ENCODE measurements at regions not wholly inside any gene's neighbourhood (a gene's known extent, or its start where the extent isn't known, plus 50 kb on each side); places are given as distances from the start of the nearest gene placed in this dataset.

- TF ChIP-seq CTCF (IDR thresholded peaks at IDR 0.05) (no peak), POLR2A (IDR thresholded peaks at IDR 0.05) (no peak), POLR2AphosphoS5 (IDR thresholded peaks at IDR 0.05) (no peak)
Measured at GRCh38 chr17:79459003-79459655, 151.7 kb downstream of the RBFOX3 start.

All from prostate gland (tissue), 2 donors.